ENCODE measurements at regions not wholly inside any gene's neighbourhood (a gene's known extent, or its start where the extent isn't known, plus 50 kb on each side); places are given as distances from the start of the nearest gene placed in this dataset.

GRCh38 chr15:29942548-29942947, 120.3 kb upstream of the TJP1 start:
- TF ChIP-seq ZBTB43 (CRISPR knock-in tag; IDR thresholded peaks at IDR 0.05), result no peak
- TF ChIP-seq CTCF (IDR thresholded peaks at IDR 0.05), result no peak
- no peak for TF ChIP-seq USF2 (CRISPR knock-in tag; IDR thresholded peaks at IDR 0.05)
- no peak for TF ChIP-seq IRF1 (CRISPR knock-in tag; IDR thresholded peaks at IDR 0.05)
- no peak for TF ChIP-seq GABPB1 (CRISPR knock-in tag; IDR thresholded peaks at IDR 0.05)
- TF ChIP-seq CBFB (CRISPR knock-in tag; IDR thresholded peaks at IDR 0.05; ENCODE audit: low read depth), result no peak
- no peak for TF ChIP-seq RELA (CRISPR knock-in tag; IDR thresholded peaks at IDR 0.05; ENCODE audit: borderline replicate concordance)
- no peak for TF ChIP-seq ZNF138 (CRISPR knock-in tag; conservative IDR thresholded peaks at IDR 0.05)
- no peak for TF ChIP-seq PRDM15 (CRISPR knock-in tag; IDR thresholded peaks at IDR 0.05)
- TF ChIP-seq SP1 (CRISPR knock-in tag; conservative IDR thresholded peaks at IDR 0.05), result no peak
- TF ChIP-seq ATF3 (CRISPR knock-in tag; conservative IDR thresholded peaks at IDR 0.05), result no peak
- TF ChIP-seq ATF1 (CRISPR knock-in tag; IDR thresholded peaks at IDR 0.05), result no peak

Measured in WTC11 (cell line).